ENCODE measurements at regions not wholly inside any gene's neighbourhood (a gene's known extent, or its start where the extent isn't known, plus 50 kb on each side); places are given as distances from the start of the nearest gene placed in this dataset.

DNA sequence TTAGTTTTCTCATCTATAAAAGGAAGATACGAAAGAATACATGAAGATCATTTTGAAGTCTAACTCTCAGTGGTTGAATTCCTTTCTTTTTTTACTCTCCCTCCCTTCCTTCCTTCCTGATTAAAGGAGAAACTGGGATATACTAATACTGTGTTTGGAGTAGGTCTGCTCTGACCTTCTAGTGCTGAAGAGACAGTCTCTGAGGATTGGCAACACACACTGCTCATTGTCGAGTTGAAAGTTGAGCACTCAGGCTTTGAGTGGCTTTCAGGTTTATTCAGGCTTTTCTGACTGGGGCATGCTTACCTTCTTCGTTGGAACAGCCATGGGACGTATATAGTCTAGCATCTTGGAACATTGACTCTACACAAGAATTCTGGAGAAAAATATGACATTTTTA, 86.9 kb upstream of the RPS23 start (continued):
- TF ChIP-seq, protein P1, sequence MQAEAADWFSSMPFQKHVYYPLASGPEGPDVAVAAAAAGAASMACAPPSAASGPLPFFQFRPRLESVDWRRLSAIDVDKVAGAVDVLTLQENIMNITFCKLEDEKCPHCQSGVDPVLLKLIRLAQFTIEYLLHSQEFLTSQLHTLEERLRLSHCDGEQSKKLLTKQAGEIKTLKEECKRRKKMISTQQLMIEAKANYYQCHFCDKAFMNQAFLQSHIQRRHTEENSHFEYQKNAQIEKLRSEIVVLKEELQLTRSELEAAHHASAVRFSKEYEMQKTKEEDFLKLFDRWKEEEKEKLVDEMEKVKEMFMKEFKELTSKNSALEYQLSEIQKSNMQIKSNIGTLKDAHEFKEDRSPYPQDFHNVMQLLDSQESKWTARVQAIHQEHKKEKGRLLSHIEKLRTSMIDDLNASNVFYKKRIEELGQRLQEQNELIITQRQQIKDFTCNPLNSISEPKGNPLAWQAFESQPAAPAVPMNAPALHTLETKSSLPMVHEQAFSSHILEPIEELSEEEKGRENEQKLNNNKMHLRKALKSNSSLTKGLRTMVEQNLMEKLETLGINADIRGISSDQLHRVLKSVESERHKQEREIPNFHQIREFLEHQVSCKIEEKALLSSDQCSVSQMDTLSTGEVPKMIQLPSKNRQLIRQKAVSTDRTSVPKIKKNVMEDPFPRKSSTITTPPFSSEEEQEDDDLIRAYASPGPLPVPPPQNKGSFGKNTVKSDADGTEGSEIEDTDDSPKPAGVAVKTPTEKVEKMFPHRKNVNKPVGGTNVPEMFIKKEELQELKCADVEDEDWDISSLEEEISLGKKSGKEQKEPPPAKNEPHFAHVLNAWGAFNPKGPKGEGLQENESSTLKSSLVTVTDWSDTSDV (CRISPR knock-in tag; IDR thresholded peaks at IDR 0.05), result no peak
- TF ChIP-seq IRF2 (CRISPR knock-in tag; IDR thresholded peaks at IDR 0.05), result no peak
- TF ChIP-seq ZNF83 (CRISPR knock-in tag; IDR thresholded peaks at IDR 0.05; ENCODE audit: borderline replicate concordance), result no peak

- H3K36me3 ChIP-seq (replicated peaks in 1 of 2; ENCODE audit: control insufficient read depth in 1 of 2, insufficient read depth in 2 of 2, low read length in 2 of 2), result no peaks in the 10 kb centered on the region
- no peaks in the 10 kb centered on the region for H3K79me2 ChIP-seq (ENCODE audit: insufficient read depth, low read length)
- no peak overlapping the region for H3K9ac ChIP-seq (ENCODE audit: insufficient read depth, low read depth, low read length)
- intact Hi-C loops (cut with micrococcal nuclease; ENCODE audit: unreplicated experiment) (loop anchor here (10.0 kb wide), 1 partner anchor 110 kb away; no protein-coding TSS in a partner anchor), in situ Hi-C loops (cut with HindIII; ENCODE audit: extremely low pct_ligation_motif_present, low pct_unique_long_range_greater_than_20kb) (loop anchor here (25.0 kb wide), 2 partner anchors 273 to 723 kb away; partner anchors contain the start of genes TMEM167A and XRCC4)
- no peaks in the 10 kb centered on the region for H3K27me3 ChIP-seq (ENCODE audit: control insufficient read depth in 1 of 2, insufficient read depth in 2 of 2, low read length in 2 of 2)
- H3K4me1 ChIP-seq (ENCODE audit: insufficient read depth, low read length), result peaks cover 60% of the 10 kb centered on the region
- 64% methylated on average over 5 of the region's 5 CpGs for WGBS (ENCODE audit: low lambda C conversion rate)
- H3K4me2 ChIP-seq (ENCODE audit: low read depth, low read length), result no peak overlapping the region
- peak overlapping the region; percentile 18 for H3K27ac ChIP-seq (ENCODE audit: extremely low read length, insufficient read depth, low read length)
- no peaks in the 10 kb centered on the region for H3K9me3 ChIP-seq (ENCODE audit: low read length)
- ATAC-seq (peak; percentile 49; the same call in 2 of the 3 replicates), DNase-seq (ENCODE audit: low spot score) (no peak), FAIRE-seq (no peak)
- H2AFZ ChIP-seq (ENCODE audit: low read length), result peak overlapping the region; percentile 28
- ChIA-PET CTCF (ENCODE audit: low intra/inter-chr PET ratio, low total read pairs) (no interaction called here), POLR2A (interaction anchor here (1.6 to 3.7 kb wide), 3 partner anchors 24 to 1199 kb away, joined by 7 to 52 read pairs (median 9); no protein-coding TSS in a partner anchor)
- TF ChIP-seq E2F2 (CRISPR knock-in tag; IDR thresholded peaks at IDR 0.05; ENCODE audit: borderline replicate concordance) (no peak), CTCF (CRISPR knock-in tag; IDR thresholded peaks at IDR 0.05) (peak; percentile 64), ZNF292 (CRISPR knock-in tag; IDR thresholded peaks at IDR 0.05; ENCODE audit: borderline replicate concordance, low read depth) (no peak), NFKB2 (CRISPR knock-in tag; IDR thresholded peaks at IDR 0.05; ENCODE audit: borderline replicate concordance) (no peak), STAG1 (CRISPR knock-in tag; IDR thresholded peaks at IDR 0.05) (peak; percentile 74), SMC3 (IDR thresholded peaks at IDR 0.05; ENCODE audit: low read length) (peak; percentile 44)
- H3K4me3 ChIP-seq (replicated peaks in 1 of 3; ENCODE audit: insufficient read depth in 1 of 3, low read depth in 2 of 3, low read length in 3 of 3), result no peak overlapping the region
- BruUV-seq (replicated peaks), result no TSS peak
- no peaks in the 10 kb centered on the region for H4K20me1 ChIP-seq (ENCODE audit: insufficient read depth, low read length)
Measured at GRCh38 chr5:82364497-82364896, 86.3 kb upstream of the RPS23 start.

All from HepG2 (cell line).